SK-N-SH treated with all-trans-retinoic acid at 6 μM for 48 hours (cell line): ENCODE measurements at regions not wholly inside any gene's neighbourhood (a gene's known extent, or its start where the extent isn't known, plus 50 kb on each side); places are given as distances from the start of the nearest gene placed in this dataset.

Source experiments
- ARNTL ChIP-seq: fragments of 450-650 bp; formaldehyde crosslinking; IDR thresholded peaks from 2 replicates; pipeline ENCODE4 v1.5.0; 2020; ENCODE audit warnings: low read depth, mild to moderate bottlenecking, moderate library complexity, borderline replicate concordance
- ESRRG ChIP-seq: fragments of 250-450 bp; sonication (Bioruptor Pico); IDR thresholded peaks from 2 replicates; pipeline ENCODE4 v1.6.1; 2021; ENCODE audit warnings: mild to moderate bottlenecking
- GLIS3 ChIP-seq: fragments of 250-450 bp; sonication (Bioruptor Pico); IDR thresholded peaks from 2 replicates; pipeline ENCODE4 v1.5.0; 2020; ENCODE audit warnings: mild to moderate bottlenecking, moderate library complexity
- OSR1 ChIP-seq: fragments of 250-450 bp; sonication (Bioruptor Pico); IDR thresholded peaks from 2 replicates; pipeline ENCODE4 v1.8.0; 2022; ENCODE audit warnings: moderate library complexity, mild to moderate bottlenecking, inconsistent platforms
- PPARA ChIP-seq: fragments of 250-450 bp; sonication (Bioruptor Pico); IDR thresholded peaks from 2 replicates; pipeline ENCODE4 v1.5.0; 2020; ENCODE audit warnings: mild to moderate bottlenecking, borderline replicate concordance
- RARB ChIP-seq: fragments of 250-450 bp; sonication (Bioruptor Pico); IDR thresholded peaks from 2 replicates; pipeline ENCODE4 v1.8.0; 2021; ENCODE audit warnings: mild to moderate bottlenecking, moderate library complexity
- SNAI2 ChIP-seq: fragments of 250-450 bp; sonication (Bioruptor Pico); IDR thresholded peaks from 2 replicates; pipeline ENCODE4 v1.5.0; 2020; ENCODE audit warnings: mild to moderate bottlenecking, moderate library complexity
- TOX ChIP-seq: fragments of 250-450 bp; sonication (Bioruptor Pico); IDR thresholded peaks from 2 replicates; pipeline ENCODE4 v1.8.0; 2021; ENCODE audit warnings: mild to moderate bottlenecking, moderate library complexity, borderline replicate concordance
- ZFP3 ChIP-seq: fragments of 250-450 bp; sonication (Bioruptor Pico); IDR thresholded peaks from 2 replicates; pipeline ENCODE4 v1.5.0; 2020; ENCODE audit warnings: mild to moderate bottlenecking, moderate library complexity
- ZFP30 ChIP-seq: fragments of 450-650 bp; formaldehyde crosslinking; IDR thresholded peaks from 2 replicates; pipeline ENCODE4 v1.5.0; 2022; ENCODE audit warnings: mild to moderate bottlenecking, moderate library complexity
- ZNF565 ChIP-seq: fragments of 450-650 bp; formaldehyde crosslinking; conservative IDR thresholded peaks from 2 replicates; pipeline ENCODE4 v1.5.0; 2020; ENCODE audit warnings: low read depth, mild to moderate bottlenecking, moderate library complexity
- ZNF8 ChIP-seq: fragments of 450-650 bp; formaldehyde crosslinking; IDR thresholded peaks from 2 replicates; pipeline ENCODE4 v1.5.0; 2020; ENCODE audit warnings: mild to moderate bottlenecking, moderate library complexity
- TF ChIP-seq, protein P1 (sequence below): fragments of 250-450 bp; sonication (Bioruptor Pico); IDR thresholded peaks from 2 replicates; pipeline ENCODE4 v1.8.0; 2020; ENCODE audit warnings: mild to moderate bottlenecking, moderate library complexity, borderline replicate concordance
- TF ChIP-seq, protein P2 (sequence below): fragments of 250-450 bp; sonication (Bioruptor Pico); IDR thresholded peaks from 2 replicates; pipeline ENCODE4 v1.5.1; 2020; ENCODE audit warnings: low read depth, mild to moderate bottlenecking, moderate library complexity

DNA sequence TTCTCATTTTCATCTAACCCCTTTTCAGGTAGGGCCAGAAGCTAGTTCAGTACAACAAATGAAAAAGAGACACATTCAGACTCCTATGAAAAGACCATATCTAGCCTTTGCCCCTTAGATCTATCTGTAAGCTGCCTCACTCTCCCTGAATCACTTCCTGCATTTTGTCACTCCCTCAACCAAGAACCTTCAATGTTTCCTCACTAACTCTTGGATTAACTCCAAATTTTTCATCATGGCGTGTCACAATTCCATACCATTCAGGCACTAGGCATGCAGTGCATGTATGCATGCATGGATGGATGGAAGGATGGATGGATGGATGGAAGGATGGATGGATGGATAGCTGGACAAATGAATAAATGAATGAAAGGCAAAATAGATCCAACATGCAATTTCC is 356.9 kb downstream of the TNS1 start:
- TF ChIP-seq RARB (no peak), ESRRG (CRISPR knock-in tag) (no peak), TOX (CRISPR knock-in tag) (no peak), ZFP30 (CRISPR knock-in tag) (no peak), ZNF8 (CRISPR knock-in tag) (no peak), GLIS3 (CRISPR knock-in tag) (no peak), ARNTL (CRISPR knock-in tag) (no peak), ZNF565 (CRISPR knock-in tag) (no peak), PPARA (no peak), SNAI2 (CRISPR knock-in tag) (no peak), ZFP3 (CRISPR knock-in tag) (no peak), OSR1 (no peak)
- TF ChIP-seq, protein P1, sequence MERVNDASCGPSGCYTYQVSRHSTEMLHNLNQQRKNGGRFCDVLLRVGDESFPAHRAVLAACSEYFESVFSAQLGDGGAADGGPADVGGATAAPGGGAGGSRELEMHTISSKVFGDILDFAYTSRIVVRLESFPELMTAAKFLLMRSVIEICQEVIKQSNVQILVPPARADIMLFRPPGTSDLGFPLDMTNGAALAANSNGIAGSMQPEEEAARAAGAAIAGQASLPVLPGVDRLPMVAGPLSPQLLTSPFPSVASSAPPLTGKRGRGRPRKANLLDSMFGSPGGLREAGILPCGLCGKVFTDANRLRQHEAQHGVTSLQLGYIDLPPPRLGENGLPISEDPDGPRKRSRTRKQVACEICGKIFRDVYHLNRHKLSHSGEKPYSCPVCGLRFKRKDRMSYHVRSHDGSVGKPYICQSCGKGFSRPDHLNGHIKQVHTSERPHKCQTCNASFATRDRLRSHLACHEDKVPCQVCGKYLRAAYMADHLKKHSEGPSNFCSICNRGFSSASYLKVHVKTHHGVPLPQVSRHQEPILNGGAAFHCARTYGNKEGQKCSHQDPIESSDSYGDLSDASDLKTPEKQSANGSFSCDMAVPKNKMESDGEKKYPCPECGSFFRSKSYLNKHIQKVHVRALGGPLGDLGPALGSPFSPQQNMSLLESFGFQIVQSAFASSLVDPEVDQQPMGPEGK (CRISPR knock-in tag) = no peak
- TF ChIP-seq, protein P2, sequence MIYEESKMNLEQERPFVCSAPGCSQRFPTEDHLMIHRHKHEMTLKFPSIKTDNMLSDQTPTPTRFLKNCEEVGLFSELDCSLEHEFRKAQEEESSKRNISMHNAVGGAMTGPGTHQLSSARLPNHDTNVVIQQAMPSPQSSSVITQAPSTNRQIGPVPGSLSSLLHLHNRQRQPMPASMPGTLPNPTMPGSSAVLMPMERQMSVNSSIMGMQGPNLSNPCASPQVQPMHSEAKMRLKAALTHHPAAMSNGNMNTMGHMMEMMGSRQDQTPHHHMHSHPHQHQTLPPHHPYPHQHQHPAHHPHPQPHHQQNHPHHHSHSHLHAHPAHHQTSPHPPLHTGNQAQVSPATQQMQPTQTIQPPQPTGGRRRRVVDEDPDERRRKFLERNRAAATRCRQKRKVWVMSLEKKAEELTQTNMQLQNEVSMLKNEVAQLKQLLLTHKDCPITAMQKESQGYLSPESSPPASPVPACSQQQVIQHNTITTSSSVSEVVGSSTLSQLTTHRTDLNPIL (CRISPR knock-in tag) = no peak
